Stimulated activated CD4-positive, alpha-beta T cell treated with anti-CD3 and anti-CD28 coated beads, Interleukin-1b, Interleukin-23, amount 100 ng/mL, for 24 hours (primary cell): ENCODE measurements at regions not wholly inside any gene's neighbourhood (a gene's known extent, or its start where the extent isn't known, plus 50 kb on each side); places are given as distances from the start of the nearest gene placed in this dataset.

Experiments used
- DNase-seq, 4 experiments: peaks; one replicate each; pipeline ENCODE4 v3.0.0-alpha.2; 2020; ENCODE audit warnings: low read depth in 4 of 4, low spot score in 1 of 4

DNA sequence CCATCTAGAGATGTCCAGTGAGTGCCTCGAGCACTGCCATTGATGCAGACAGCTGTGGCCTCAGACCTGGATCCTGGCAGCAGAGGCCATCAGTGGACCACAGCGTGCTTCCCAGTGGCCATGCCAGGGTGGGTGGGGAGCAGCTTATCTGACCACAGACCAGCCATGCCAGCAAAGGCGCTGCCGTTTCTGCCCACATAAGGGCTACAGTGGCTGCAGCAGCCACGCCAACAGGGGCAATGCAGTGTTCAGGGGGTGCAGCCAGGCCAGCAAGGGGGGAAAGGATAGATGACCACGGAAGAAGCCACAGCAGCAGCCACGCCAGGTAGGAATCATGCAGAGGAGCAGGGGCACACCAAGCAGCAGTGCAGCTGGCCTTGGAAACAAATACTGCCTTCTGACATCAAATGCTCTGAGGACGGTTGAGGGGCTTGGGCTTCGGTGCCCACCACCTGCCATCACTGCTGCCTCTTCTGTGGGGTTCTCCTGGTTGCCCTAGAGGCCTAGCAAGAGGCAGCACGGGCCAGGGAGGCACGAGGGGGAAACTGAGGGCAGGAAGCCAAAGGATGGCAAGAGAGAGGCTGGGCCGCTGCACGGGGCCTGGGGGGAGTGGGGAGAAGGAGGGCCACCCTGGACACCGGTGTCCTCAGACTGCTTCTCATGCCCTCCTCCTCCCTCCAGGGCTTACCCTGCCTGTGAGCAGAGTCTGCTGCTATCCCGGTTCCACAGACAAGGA is 94.7 kb upstream of the RUNX3 start:
- DNase-seq: no peak

GRCh38 chr1:25023826-25024225 is 93.8 kb upstream of the RUNX3 start:
- DNase-seq: no peak

- no peak for DNase-seq
Observed at GRCh38 chr1:25023190-25023578, 93.1 kb upstream of the RUNX3 start.

DNA sequence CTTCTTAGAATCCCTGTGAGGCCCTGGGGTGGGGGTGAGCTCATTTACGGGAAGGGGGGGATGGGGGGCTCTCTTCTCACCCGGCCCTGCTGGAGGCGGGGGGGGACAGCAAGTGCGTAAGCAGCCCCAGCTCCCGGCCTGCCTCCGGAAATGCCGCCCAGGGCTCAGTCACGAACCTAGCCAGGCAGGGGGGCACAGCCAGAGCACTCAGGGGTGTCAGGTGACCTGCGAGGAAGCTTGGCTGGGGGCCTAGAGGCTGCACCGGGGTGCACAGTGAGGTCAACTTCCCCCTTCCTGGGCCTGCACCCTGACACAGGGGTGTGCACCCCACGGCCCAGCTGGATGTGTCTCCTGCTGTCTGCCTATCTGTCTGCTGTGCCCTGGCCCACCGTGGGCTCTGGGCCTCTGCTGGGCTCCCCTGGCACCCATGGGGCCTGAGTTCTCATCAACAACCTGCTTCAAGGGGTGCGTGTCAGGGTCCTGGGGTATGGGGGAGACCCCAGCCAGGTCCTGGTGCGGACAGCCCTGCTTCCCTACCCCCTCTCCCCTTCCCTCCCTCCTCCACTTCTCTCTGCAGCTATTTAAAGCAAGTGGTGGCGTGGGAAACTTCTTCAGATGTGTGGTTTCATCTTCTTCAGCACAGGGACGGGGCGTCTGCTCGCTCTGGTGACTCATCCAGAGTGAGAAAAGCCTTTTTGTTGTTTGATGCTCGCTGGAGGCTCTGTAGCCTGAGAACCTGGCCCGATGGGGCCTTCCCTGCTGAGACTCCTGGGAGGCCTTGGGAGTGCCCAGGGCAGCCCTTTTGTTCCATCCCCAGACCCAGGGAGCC is 92.5 kb upstream of the RUNX3 start:
- peak; percentile 59 to 90 (median 80) for DNase-seq

GRCh38 chr1:25021591-25022215 is 91.6 kb upstream of the RUNX3 start:
- no peak for DNase-seq

GRCh38 chr1:25020851-25021590 is 90.9 kb upstream of the RUNX3 start:
- no peak for DNase-seq

GRCh38 chr1:25020173-25020845 is 90.2 kb upstream of the RUNX3 start:
- DNase-seq: no peak

- no peak for DNase-seq
Observed at GRCh38 chr1:25019337-25020172, 89.5 kb upstream of the RUNX3 start.

DNA sequence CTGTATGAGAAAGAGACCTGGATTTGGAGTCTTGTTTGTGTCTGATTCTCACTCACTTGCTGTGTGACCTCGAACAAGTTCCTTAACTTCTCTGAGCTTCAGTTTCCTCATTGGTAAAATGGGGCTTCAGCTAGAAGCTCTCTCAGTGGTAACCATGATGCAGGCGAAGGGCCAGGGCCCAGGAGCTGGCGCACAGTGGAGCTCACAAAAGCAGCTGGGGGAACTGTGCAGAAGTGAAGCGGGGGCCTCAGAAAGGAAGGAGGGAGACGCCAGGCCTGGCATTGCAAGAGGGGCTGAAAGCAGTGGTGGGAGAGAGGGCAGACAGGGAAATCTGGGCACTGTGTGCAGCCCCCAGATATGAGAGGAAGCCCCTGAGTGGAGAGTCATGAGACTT is 88.9 kb upstream of the RUNX3 start:
- DNase-seq: no peak

- DNase-seq: no peak
Observed at GRCh38 chr1:25018110-25018735, 88.1 kb upstream of the RUNX3 start.

GRCh38 chr1:25017436-25018109 is 87.5 kb upstream of the RUNX3 start:
- DNase-seq: no peak

- DNase-seq: no peak
Observed at GRCh38 chr1:25012966-25013962, 83.2 kb upstream of the RUNX3 start.

- DNase-seq: no peak
Observed at GRCh38 chr1:25011943-25012638, 82.0 kb upstream of the RUNX3 start.

DNA sequence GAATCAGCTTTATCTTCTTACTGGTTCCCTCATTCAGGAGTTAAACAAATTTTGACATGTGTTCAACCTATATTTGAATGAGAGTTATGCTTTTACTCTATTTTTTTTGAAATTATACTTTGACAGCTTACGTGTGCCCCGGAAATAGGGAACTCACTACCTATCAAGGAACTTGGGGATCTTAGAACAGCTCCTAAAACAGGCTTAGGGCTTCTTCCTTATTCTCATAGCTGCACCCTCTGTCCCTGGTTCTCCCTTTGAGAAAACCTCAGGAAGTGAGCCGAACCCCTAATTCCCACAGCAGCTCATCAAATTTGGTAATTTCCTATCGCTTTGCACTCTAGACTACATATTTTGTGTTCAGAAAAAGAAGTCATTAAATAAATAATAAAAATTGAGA is 81.2 kb upstream of the RUNX3 start:
- DNase-seq: no peak

- no peak for DNase-seq
Observed at GRCh38 chr1:25009671-25010262, 79.7 kb upstream of the RUNX3 start.

GRCh38 chr1:25008192-25008485 is 78.1 kb upstream of the RUNX3 start:
- DNase-seq: no peak
